ENCODE measurements at regions not wholly inside any gene's neighbourhood (a gene's known extent, or its start where the extent isn't known, plus 50 kb on each side); places are given as distances from the start of the nearest gene placed in this dataset.
"Not testable (repeated sequence)": the region's sequence is repeated elsewhere in the genome, so short reads cannot be mapped to it uniquely, and the experiment has no call there.

GRCh38 chr5:1995491-1995890, 112.8 kb upstream of the IRX4 start:
- no peak for DNase-seq (ENCODE audit: low read depth)
- FAIRE-seq, result no peak
- TF ChIP-seq CTCF (IDR thresholded peaks at IDR 0.05; ENCODE audit: insufficient read depth, low read length, severe bottlenecking), result no peak
- Histone ChIP-seq H3K36me3 (ENCODE audit: control insufficient read depth, insufficient read depth, low read length) (no peaks in the 10 kb centered on the region), H3K4me3 (ENCODE audit: low read depth, low read length) (no peak overlapping the region), H3K27me3 (ENCODE audit: control insufficient read depth, insufficient read depth, low read length) (no peaks in the 10 kb centered on the region)

GRCh38 chr5:1987471-1987870, 104.7 kb upstream of the IRX4 start:
- no peak for DNase-seq (ENCODE audit: low read depth)
- FAIRE-seq, result no peak
- Histone ChIP-seq H3K36me3 (ENCODE audit: control insufficient read depth, insufficient read depth, low read length) (no peaks in the 10 kb centered on the region), H3K27me3 (ENCODE audit: control insufficient read depth, insufficient read depth, low read length) (no peaks in the 10 kb centered on the region), H3K4me3 (ENCODE audit: low read depth, low read length) (no peak overlapping the region)
- no peak for TF ChIP-seq CTCF (IDR thresholded peaks at IDR 0.05; ENCODE audit: insufficient read depth, low read length, severe bottlenecking)

GRCh38 chr5:1985781-1986180, 103.1 kb upstream of the IRX4 start:
- no peak for DNase-seq (ENCODE audit: low read depth)
- FAIRE-seq, result no peak
- Histone ChIP-seq H3K27me3 (ENCODE audit: control insufficient read depth, insufficient read depth, low read length) (no peaks in the 10 kb centered on the region), H3K4me3 (ENCODE audit: low read depth, low read length) (no peak overlapping the region), H3K36me3 (ENCODE audit: control insufficient read depth, insufficient read depth, low read length) (no peaks in the 10 kb centered on the region)
- no peak for TF ChIP-seq CTCF (IDR thresholded peaks at IDR 0.05; ENCODE audit: insufficient read depth, low read length, severe bottlenecking)

- FAIRE-seq, result no peak
- Histone ChIP-seq H3K27me3 (ENCODE audit: control insufficient read depth, insufficient read depth, low read length) (no peaks in the 10 kb centered on the region), H3K36me3 (ENCODE audit: control insufficient read depth, insufficient read depth, low read length) (no peaks in the 10 kb centered on the region), H3K4me3 (ENCODE audit: low read depth, low read length) (no peak overlapping the region)
- no peak for TF ChIP-seq CTCF (IDR thresholded peaks at IDR 0.05; ENCODE audit: insufficient read depth, low read length, severe bottlenecking)
- no peak for DNase-seq (ENCODE audit: low read depth)
Observed at GRCh38 chr5:1983919-1984695, 101.4 kb upstream of the IRX4 start.

- no peak for TF ChIP-seq CTCF (IDR thresholded peaks at IDR 0.05; ENCODE audit: insufficient read depth, low read length, severe bottlenecking)
- DNase-seq (ENCODE audit: low read depth), result no peak
- no peak for FAIRE-seq
- Histone ChIP-seq H3K36me3 (ENCODE audit: control insufficient read depth, insufficient read depth, low read length) (no peaks in the 10 kb centered on the region), H3K4me3 (ENCODE audit: low read depth, low read length) (no peak overlapping the region), H3K27me3 (ENCODE audit: control insufficient read depth, insufficient read depth, low read length) (no peaks in the 10 kb centered on the region)
Observed at GRCh38 chr5:1983401-1983800, 100.7 kb upstream of the IRX4 start.

GRCh38 chr5:1982561-1982960, 99.8 kb upstream of the IRX4 start:
- not testable (repeated sequence) for H3K36me3 ChIP-seq (ENCODE audit: control insufficient read depth, insufficient read depth, low read length); H3K27me3 ChIP-seq (ENCODE audit: control insufficient read depth, insufficient read depth, low read length); FAIRE-seq; DNase-seq (ENCODE audit: low read depth); H3K4me3 ChIP-seq (ENCODE audit: low read depth, low read length)
